SK-N-SH (cell line): ENCODE measurements at regions not wholly inside any gene's neighbourhood (a gene's known extent, or its start where the extent isn't known, plus 50 kb on each side); places are given as distances from the start of the nearest gene placed in this dataset.

Experiments used
- CTCF ChIA-PET: fragments of 300-600, 350-600 bp; formaldehyde crosslinking; extraction: SDS; loops from one replicate; lab custom pipeline; 2021; lab: Yijun Ruan, JAX
- POLR2A ChIA-PET: fragments of 350-600 bp; sonication (Branson Sonifier 250); formaldehyde crosslinking; extraction: SDS; loops from one replicate; lab custom pipeline; 2020; ENCODE audit warnings: antibody characterized with exemption, inconsistent platforms; lab: Yijun Ruan, JAX
- DNase-seq: peaks from one replicate; pipeline ENCODE4 v3.0.0; 2012
- H2AFZ ChIP-seq: fragments of 200-600 bp; sonication (generic); 2 replicates; pipeline ENCODE4 v1.8.1; 2016; ENCODE audit warnings: antibody characterized with exemption, mild to moderate bottlenecking, low read depth
- H3F3A ChIP-seq: fragments of 200-600 bp; sonication (generic); replicated peaks from 2 replicates; pipeline ENCODE3; 2016; ENCODE audit warnings: antibody characterized with exemption, mild to moderate bottlenecking; ENCODE audit not compliant: insufficient read depth
- H3K27ac ChIP-seq, 2 experiments: fragments of 200-500 bp in 1 of 2; fragments of 200-600 bp in 1 of 2; sonication (Bioruptor generic) in 1 of 2; sonication (generic), shearing (Covaris generic) in 1 of 2; 2 replicates each; pipeline versions ENCODE4 v1.5.1 to v1.6.1; 2014 to 2016; ENCODE audit warnings: low read depth in 2 of 2, inconsistent platforms in 1 of 2, low read length in 1 of 2, mild to moderate bottlenecking in 1 of 2, mixed read lengths in 1 of 2
- H3K27me3 ChIP-seq: fragments of 200-600 bp; sonication (generic), shearing (Covaris generic); 2 replicates; pipeline ENCODE4 v1.6.1; 2016; ENCODE audit warnings: mixed run types; ENCODE audit not compliant: insufficient read depth
- H3K36me3 ChIP-seq, 2 experiments: fragments of 200-500 bp in 1 of 2; fragments of 200-600 bp in 1 of 2; sonication (Bioruptor generic) in 1 of 2; sonication (generic) in 1 of 2; replicated peaks in 1 of 2; 2 replicates each; pipeline versions ENCODE3 to v1.5.1; 2014 to 2016; ENCODE audit warnings: low read length in 1 of 2, mild to moderate bottlenecking in 1 of 2; ENCODE audit not compliant: insufficient read depth in 2 of 2, control insufficient read depth in 1 of 2
- H3K4me1 ChIP-seq, 2 experiments: fragments of 200-500 bp in 1 of 2; fragments of 200-600 bp in 1 of 2; sonication (Bioruptor generic) in 1 of 2; sonication (generic), shearing (Covaris generic) in 1 of 2; 2 replicates each; pipeline versions ENCODE4 v1.5.1 to v1.6.1; 2014 to 2016; ENCODE audit warnings: low read depth in 1 of 2, low read length in 1 of 2, mixed run types in 1 of 2; ENCODE audit not compliant: insufficient read depth in 2 of 2, control insufficient read depth in 1 of 2
- H3K4me2 ChIP-seq: fragments of 200-600 bp; sonication (generic), shearing (Covaris generic); 2 replicates; pipeline ENCODE4 v1.6.1; 2017; ENCODE audit warnings: mixed run types
- H3K4me3 ChIP-seq, 2 experiments: fragments of 200-500 bp in 1 of 2; fragments of 200-600 bp in 1 of 2; sonication (Bioruptor generic) in 1 of 2; sonication (generic), shearing (Covaris generic) in 1 of 2; 2 replicates each; pipeline versions ENCODE4 v1.5.1 to v1.8.1; 2014 to 2016; ENCODE audit warnings: low read depth in 2 of 2, inconsistent platforms in 1 of 2, low read length in 1 of 2, mild to moderate bottlenecking in 1 of 2, mixed read lengths in 1 of 2, moderate library complexity in 1 of 2
- H3K79me2 ChIP-seq: fragments of 200-600 bp; sonication (generic); 2 replicates; pipeline ENCODE4 v1.8.1; 2017; ENCODE audit warnings: mild to moderate bottlenecking; ENCODE audit not compliant: insufficient read depth
- H3K9ac ChIP-seq: fragments of 200-600 bp; sonication (generic); 2 replicates; pipeline ENCODE4 v1.6.1; 2017; ENCODE audit warnings: mixed run types
- H3K9me2 ChIP-seq: fragments of 200-600 bp; sonication (generic); 2 replicates; pipeline ENCODE4 v1.6.1; 2017; ENCODE audit warnings: mixed run types
- H3K9me3 ChIP-seq: fragments of 200-600 bp; sonication (generic); 2 replicates; pipeline ENCODE4 v1.6.1; 2017; ENCODE audit warnings: mixed run types, mild to moderate bottlenecking, moderate library complexity
- H4K20me1 ChIP-seq: fragments of 200-600 bp; sonication (generic); 2 replicates; pipeline ENCODE4 v1.6.1; 2017; ENCODE audit warnings: mild to moderate bottlenecking, mixed run types; ENCODE audit not compliant: insufficient read depth
- CHD2 ChIP-seq: fragments of 150-350 bp; IDR thresholded peaks from 2 replicates; pipeline ENCODE4 v1.6.1; 2018; ENCODE audit warnings: low read length; ENCODE audit not compliant: partially characterized antibody
- ELF1 ChIP-seq: IDR thresholded peaks from 2 replicates; pipeline ENCODE4 v1.4.0; 2012
- FOSL2 ChIP-seq: IDR thresholded peaks from 2 replicates; pipeline ENCODE4 v1.4.0; 2012; ENCODE audit warnings: low read depth, mild to moderate bottlenecking, moderate library complexity, borderline replicate concordance
- FOXJ3 ChIP-seq: sonication (generic); formaldehyde crosslinking; IDR thresholded peaks from 2 replicates; pipeline ENCODE4 v1.5.1; 2020; ENCODE audit warnings: mild to moderate bottlenecking, missing genetic modification reagents
- FOXM1 ChIP-seq: IDR thresholded peaks from 2 replicates; pipeline ENCODE4 v1.4.0; 2012; ENCODE audit warnings: low read depth, mild to moderate bottlenecking
- GABPA ChIP-seq: IDR thresholded peaks from 2 replicates; pipeline ENCODE4 v1.4.0; 2012; ENCODE audit warnings: low read depth, mild to moderate bottlenecking
- GATA2 ChIP-seq: sonication (generic); formaldehyde crosslinking; IDR thresholded peaks from 2 replicates; pipeline ENCODE4 v1.5.0; 2020; ENCODE audit warnings: mild to moderate bottlenecking, missing genetic modification reagents
- NRF1 ChIP-seq: IDR thresholded peaks from 2 replicates; pipeline ENCODE4 v1.6.1; 2012; ENCODE audit warnings: low read depth, mild to moderate bottlenecking, low read length
- RFX5 ChIP-seq: IDR thresholded peaks from 2 replicates; pipeline ENCODE4 v1.6.1; 2012; ENCODE audit warnings: mild to moderate bottlenecking, improper control_type of control experiment, low read length
- RXRA ChIP-seq: IDR thresholded peaks from 2 replicates; pipeline ENCODE4 v1.4.0; 2012; ENCODE audit warnings: low read depth, mild to moderate bottlenecking, borderline replicate concordance
- SMC3 ChIP-seq: IDR thresholded peaks from 2 replicates; pipeline ENCODE4 v1.6.1; 2012; ENCODE audit warnings: low read depth, low read length, improper control_type of control experiment
- TCF12 ChIP-seq: IDR thresholded peaks from 2 replicates; pipeline ENCODE4 v1.4.0; 2012
- TEAD4 ChIP-seq: IDR thresholded peaks from 2 replicates; pipeline ENCODE4 v1.4.0; 2012; ENCODE audit warnings: mild to moderate bottlenecking, borderline replicate concordance; ENCODE audit not compliant: insufficient read depth
- WGBS: methylation state at CpG from one replicate; pipeline ENCODE4 v1.1.6; 2017; ENCODE audit warnings: low lambda C conversion rate; 5-methylcytosine and 5-hydroxymethylcytosine counted together
- TF ChIP-seq, protein P1 (sequence below): IDR thresholded peaks from 2 replicates; pipeline ENCODE4 v1.4.0; 2012; ENCODE audit warnings: low read depth
- TF ChIP-seq, protein P2 (sequence below): IDR thresholded peaks from 2 replicates; pipeline ENCODE4 v1.6.1; 2012; ENCODE audit warnings: mild to moderate bottlenecking, low read depth, low read length, moderate library complexity
- TF ChIP-seq, protein P3 (sequence below): IDR thresholded peaks from 2 replicates; pipeline ENCODE4 v1.4.0; 2012; ENCODE audit warnings: low read depth, borderline replicate concordance
- TF ChIP-seq, protein P4 (sequence below): fragments of 150-350 bp; IDR thresholded peaks from 2 replicates; pipeline ENCODE4 v1.6.1; 2016; ENCODE audit warnings: mild to moderate bottlenecking, low read depth, low read length

DNA sequence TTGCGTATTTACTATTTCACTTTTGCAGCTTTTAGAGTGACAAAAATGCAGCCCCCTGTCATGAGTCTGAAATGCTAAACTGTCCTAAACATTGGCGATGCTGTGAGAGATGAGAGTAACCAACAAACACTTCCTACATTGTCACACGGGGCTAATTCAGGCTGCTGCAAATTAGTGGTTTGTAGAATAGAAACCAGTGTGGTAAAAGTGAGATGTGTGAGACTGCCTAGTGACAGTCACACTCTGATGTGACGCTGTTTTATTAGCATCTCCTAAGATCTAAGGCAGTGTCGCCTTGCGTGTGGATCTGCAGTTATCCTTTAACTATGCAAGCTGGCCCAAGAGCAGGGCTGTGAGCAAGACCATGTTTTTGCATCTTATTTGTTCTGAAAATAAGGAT, 800.2 kb upstream of the TENM3 start:
- Histone ChIP-seq H3K4me3 (no peak overlapping the region), H2AFZ (no peak overlapping the region), H3K9me2 (no peaks in the 10 kb centered on the region), H3K4me1 (no peaks in the 10 kb centered on the region), H3K27ac (no peak overlapping the region), H3K9me3 (no peaks in the 10 kb centered on the region), H3K9ac (no peak overlapping the region), H4K20me1 (no peaks in the 10 kb centered on the region), H3K79me2 (no peaks in the 10 kb centered on the region), H3K4me2 (no peak overlapping the region)
- CTCF ChIA-PET = no interaction called here
- POLR2A ChIA-PET = no interaction called here
- 58% methylated on average over 6 of the region's 6 CpGs for WGBS
- no peak for TF ChIP-seq FOXJ3 (CRISPR knock-in tag)
- no peak for TF ChIP-seq TCF12
- TF ChIP-seq TEAD4 = no peak
- no peak for TF ChIP-seq RXRA
- TF ChIP-seq, protein P1, sequence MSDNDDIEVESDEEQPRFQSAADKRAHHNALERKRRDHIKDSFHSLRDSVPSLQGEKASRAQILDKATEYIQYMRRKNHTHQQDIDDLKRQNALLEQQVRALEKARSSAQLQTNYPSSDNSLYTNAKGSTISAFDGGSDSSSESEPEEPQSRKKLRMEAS = no peak
- TF ChIP-seq, protein P2, sequence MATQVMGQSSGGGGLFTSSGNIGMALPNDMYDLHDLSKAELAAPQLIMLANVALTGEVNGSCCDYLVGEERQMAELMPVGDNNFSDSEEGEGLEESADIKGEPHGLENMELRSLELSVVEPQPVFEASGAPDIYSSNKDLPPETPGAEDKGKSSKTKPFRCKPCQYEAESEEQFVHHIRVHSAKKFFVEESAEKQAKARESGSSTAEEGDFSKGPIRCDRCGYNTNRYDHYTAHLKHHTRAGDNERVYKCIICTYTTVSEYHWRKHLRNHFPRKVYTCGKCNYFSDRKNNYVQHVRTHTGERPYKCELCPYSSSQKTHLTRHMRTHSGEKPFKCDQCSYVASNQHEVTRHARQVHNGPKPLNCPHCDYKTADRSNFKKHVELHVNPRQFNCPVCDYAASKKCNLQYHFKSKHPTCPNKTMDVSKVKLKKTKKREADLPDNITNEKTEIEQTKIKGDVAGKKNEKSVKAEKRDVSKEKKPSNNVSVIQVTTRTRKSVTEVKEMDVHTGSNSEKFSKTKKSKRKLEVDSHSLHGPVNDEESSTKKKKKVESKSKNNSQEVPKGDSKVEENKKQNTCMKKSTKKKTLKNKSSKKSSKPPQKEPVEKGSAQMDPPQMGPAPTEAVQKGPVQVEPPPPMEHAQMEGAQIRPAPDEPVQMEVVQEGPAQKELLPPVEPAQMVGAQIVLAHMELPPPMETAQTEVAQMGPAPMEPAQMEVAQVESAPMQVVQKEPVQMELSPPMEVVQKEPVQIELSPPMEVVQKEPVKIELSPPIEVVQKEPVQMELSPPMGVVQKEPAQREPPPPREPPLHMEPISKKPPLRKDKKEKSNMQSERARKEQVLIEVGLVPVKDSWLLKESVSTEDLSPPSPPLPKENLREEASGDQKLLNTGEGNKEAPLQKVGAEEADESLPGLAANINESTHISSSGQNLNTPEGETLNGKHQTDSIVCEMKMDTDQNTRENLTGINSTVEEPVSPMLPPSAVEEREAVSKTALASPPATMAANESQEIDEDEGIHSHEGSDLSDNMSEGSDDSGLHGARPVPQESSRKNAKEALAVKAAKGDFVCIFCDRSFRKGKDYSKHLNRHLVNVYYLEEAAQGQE = no peak
- no peak for TF ChIP-seq SMC3
- TF ChIP-seq, all 33 proteins: peak for 0
- Histone ChIP-seq H3K27me3 (no peaks in the 10 kb centered on the region), H3K36me3 (no peaks in the 10 kb centered on the region), H3F3A (no peaks in the 10 kb centered on the region)
- no peak for DNase-seq

DNA sequence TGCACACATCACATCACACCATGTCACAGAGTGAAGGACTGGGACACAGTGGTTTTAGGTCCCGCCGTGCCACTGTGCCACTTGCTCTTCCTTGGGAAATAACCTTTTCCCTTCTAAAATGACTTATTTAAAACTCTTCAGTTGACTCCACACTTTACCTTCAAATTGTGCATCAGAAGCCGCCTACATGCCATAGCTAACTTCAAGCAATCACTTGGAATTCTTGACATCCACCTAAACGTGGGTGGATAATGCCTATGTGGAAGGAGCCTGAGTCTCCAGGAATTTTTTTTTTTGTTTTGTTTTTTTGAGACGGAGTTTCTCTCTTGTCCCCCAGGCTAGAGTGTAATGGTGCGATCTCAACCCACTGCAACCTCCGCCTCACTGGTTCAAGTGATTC, 777.4 kb upstream of the TENM3 start:
- 61% methylated on average over 7 of the region's 7 CpGs for WGBS
- H2AFZ ChIP-seq = no peak overlapping the region
- H3K4me1 ChIP-seq = no peaks in the 10 kb centered on the region
- H3K79me2 ChIP-seq = no peaks in the 10 kb centered on the region
- no peak overlapping the region for H3K4me3 ChIP-seq
- no peaks in the 10 kb centered on the region for H4K20me1 ChIP-seq
- POLR2A ChIA-PET = no interaction called here
- H3K27me3 ChIP-seq = no peaks in the 10 kb centered on the region
- H3K9me3 ChIP-seq = no peaks in the 10 kb centered on the region
- no peaks in the 10 kb centered on the region for H3K9me2 ChIP-seq
- no peaks in the 10 kb centered on the region for H3K36me3 ChIP-seq
- H3K9ac ChIP-seq = no peak overlapping the region
- CTCF ChIA-PET = no interaction called here
- no peak overlapping the region for H3K27ac ChIP-seq
- H3K4me2 ChIP-seq = no peak overlapping the region
- no peak for DNase-seq
- H3F3A ChIP-seq = no peaks in the 10 kb centered on the region
- TF ChIP-seq GATA2 (CRISPR knock-in tag) (no peak), ELF1 (no peak), GABPA (no peak), NRF1 (no peak), FOSL2 (no peak), RFX5 (no peak), RXRA (no peak), FOXM1 (no peak), TEAD4 (no peak), CHD2 (no peak)
- TF ChIP-seq, protein P1 = no peak
- TF ChIP-seq, protein P2 = no peak
- TF ChIP-seq, protein P3, sequence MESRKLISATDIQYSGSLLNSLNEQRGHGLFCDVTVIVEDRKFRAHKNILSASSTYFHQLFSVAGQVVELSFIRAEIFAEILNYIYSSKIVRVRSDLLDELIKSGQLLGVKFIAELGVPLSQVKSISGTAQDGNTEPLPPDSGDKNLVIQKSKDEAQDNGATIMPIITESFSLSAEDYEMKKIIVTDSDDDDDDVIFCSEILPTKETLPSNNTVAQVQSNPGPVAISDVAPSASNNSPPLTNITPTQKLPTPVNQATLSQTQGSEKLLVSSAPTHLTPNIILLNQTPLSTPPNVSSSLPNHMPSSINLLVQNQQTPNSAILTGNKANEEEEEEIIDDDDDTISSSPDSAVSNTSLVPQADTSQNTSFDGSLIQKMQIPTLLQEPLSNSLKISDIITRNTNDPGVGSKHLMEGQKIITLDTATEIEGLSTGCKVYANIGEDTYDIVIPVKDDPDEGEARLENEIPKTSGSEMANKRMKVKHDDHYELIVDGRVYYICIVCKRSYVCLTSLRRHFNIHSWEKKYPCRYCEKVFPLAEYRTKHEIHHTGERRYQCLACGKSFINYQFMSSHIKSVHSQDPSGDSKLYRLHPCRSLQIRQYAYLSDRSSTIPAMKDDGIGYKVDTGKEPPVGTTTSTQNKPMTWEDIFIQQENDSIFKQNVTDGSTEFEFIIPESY = no peak
- TF ChIP-seq, protein P4, sequence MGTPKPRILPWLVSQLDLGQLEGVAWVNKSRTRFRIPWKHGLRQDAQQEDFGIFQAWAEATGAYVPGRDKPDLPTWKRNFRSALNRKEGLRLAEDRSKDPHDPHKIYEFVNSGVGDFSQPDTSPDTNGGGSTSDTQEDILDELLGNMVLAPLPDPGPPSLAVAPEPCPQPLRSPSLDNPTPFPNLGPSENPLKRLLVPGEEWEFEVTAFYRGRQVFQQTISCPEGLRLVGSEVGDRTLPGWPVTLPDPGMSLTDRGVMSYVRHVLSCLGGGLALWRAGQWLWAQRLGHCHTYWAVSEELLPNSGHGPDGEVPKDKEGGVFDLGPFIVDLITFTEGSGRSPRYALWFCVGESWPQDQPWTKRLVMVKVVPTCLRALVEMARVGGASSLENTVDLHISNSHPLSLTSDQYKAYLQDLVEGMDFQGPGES = no peak
